HG02943 (cell line): ENCODE measurements at regions not wholly inside any gene's neighbourhood (a gene's known extent, or its start where the extent isn't known, plus 50 kb on each side); places are given as distances from the start of the nearest gene placed in this dataset.

Source experiments
- ATAC-seq: cut with Tn5 transposase; IDR thresholded peaks from one replicate; pipeline ENCODE4 v1.9.1; 2021; ENCODE audit warnings: mild to moderate bottlenecking, low read depth, moderate library complexity; ENCODE audit not compliant: unreplicated experiment

DNA sequence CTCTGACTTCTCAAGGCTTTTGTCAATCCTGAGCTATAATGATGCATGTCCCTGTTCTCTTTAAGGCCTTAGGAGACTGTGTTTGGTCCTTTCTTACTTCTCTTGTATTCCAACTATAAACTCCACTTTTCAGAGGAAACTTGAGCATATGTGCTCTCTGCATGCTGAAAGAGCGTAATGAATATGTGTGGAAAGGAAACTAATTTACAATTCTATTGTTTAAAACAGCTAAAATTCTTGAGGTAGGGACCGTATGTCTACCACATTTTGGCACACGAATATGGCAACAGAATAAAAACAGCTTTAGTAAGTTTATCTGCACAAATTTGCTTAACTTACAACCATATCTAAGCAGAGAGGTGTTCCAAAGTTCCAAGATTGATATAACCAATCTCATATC is 242.0 kb upstream of the DCBLD2 start:
- no peak for ATAC-seq

DNA sequence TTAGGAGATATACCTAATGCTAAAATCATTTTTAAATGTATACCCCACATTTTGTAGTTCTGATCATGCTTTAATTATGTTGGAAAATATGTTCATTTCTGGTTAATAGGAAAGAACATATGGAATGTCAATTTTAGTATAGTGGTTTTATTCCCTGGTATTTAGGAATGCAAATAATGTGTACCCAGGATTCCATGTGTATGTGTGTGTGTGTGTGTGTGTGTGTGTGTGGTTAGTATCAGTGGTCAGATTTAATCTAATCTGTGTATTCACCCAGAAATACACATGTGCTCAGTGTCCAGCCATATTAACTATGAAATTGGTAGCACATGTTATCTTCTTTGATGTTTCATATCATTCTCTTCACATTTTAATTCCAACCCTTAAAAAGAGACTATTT is 233.5 kb upstream of the DCBLD2 start:
- no peak for ATAC-seq

DNA sequence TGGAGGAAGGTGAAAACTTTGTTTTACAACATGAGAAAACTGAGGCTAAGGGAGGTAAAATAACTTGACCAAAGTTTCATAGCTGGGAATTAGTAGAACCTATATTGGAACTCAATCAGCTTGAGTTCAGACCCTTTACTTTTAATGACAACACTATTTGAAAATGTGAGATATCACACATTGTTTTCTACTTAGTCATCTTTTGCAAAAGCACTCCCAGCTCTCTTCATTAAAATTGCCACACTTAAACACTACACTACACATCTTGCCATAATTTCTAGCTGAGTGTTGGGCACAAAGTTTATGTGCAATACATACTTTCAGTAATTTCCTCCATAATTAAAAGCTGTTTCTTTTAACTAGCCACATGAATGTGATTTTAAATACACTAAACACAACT is 230.4 kb upstream of the DCBLD2 start:
- ATAC-seq, result no peak

DNA sequence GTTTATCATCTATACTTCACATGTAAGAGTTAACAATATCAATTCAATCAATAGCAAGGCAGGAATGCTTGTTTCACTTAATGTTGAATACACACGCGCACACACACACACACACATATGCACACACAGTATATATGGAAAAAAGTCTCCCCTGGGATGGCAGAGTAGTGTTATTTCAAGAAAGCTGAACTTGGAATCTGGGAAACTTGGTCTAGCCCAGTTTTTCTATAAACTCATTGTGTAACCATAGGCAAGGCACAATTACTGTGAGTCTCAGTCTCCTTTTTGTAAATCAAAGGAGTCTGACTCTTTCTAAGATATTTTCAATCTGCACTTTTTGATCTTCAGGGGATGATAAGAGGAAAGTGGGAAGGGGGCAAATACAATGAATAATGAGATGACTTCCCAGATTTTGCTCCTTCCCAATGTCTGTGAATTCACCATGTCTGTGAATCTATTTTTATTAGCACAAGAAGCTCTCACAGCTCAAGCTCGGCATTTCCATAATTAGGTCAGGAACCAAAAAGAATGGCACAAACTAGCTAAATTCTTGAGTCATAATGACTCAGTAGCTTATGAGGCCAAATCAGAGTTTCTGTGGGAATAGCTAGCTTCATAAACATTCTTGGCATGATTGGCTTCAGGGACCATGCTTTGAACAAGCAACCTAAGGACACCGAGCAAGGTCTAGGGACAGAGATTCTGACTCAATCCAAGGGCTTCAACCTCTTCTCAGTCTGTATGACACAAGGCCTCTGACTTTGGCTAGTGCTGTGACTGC is 227.4 kb upstream of the DCBLD2 start:
- ATAC-seq, result no peak

DNA sequence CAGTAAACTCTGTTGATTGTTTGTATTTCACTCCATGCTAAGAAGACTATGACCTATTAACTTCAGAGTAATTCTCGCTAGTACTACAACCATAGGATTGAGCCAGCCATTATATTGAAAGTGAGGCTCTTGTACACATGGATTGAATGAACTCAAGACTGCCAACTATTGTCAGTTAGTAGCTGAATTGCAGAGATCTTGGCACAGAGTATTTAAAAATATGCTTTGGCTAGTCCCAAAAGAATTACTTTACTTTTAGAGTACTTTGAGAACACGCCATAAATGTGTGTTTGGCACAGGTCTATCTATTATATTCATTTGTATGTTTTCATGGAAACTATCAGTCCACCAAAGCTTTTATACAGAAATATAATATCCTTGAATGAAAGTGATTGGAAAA is 226.7 kb upstream of the DCBLD2 start:
- ATAC-seq, result no peak

DNA sequence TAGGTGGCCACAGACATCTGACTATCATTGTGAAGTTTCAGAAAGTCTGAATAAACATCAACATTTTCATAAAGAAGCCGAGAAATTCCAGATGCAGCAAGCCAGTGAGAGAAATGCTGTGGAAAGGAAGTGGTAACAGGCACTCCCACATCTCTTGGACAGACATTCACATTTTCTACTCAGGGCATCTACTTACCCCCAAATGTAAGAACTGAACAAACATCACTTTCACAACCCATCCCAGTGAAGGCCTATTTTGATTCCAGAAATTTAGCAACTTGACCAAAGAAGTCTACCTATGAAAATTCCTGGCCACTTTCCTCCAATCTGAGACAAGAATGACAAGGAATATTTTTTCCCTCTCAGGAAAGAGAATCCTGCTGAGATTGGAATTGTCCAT is 224.8 kb upstream of the DCBLD2 start:
- no peak for ATAC-seq

DNA sequence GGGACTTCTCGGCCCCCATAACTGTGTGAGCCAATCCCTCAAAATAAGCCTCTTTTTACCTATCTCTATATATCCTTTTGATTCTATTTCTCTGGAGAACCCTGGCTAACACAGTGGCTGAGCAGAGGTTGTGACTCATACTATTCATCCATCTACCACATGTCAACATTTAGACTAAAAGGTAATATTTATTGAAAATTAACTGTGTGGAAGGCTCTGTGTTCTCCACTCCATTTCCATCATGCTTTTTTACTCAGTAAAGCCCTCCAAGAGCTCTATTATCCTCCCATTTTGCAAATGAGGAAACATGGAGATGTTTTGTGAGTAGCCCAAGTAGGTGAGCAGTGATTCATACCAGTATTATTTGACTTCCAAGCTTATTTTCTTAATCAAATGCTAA is 217.9 kb upstream of the DCBLD2 start:
- ATAC-seq, result no peak

DNA sequence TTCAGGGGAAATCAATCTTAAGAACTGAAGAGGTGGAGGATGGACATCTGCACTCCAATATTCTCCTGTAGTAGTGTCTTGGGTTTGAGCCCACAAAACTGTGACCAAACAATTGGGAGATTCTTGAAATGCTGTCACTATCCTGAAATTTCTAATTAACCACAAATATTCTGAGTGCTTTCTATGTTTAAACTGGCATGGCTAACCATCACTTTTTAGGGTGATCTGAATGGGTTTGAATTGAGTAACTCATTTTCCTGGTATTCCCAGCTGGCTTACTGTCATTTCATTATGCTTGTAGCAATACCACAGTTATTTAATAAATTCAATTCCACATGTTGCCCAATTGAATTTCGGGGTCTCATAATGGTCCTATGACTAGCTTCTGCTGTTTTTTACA is 216.9 kb upstream of the DCBLD2 start:
- no peak for ATAC-seq

DNA sequence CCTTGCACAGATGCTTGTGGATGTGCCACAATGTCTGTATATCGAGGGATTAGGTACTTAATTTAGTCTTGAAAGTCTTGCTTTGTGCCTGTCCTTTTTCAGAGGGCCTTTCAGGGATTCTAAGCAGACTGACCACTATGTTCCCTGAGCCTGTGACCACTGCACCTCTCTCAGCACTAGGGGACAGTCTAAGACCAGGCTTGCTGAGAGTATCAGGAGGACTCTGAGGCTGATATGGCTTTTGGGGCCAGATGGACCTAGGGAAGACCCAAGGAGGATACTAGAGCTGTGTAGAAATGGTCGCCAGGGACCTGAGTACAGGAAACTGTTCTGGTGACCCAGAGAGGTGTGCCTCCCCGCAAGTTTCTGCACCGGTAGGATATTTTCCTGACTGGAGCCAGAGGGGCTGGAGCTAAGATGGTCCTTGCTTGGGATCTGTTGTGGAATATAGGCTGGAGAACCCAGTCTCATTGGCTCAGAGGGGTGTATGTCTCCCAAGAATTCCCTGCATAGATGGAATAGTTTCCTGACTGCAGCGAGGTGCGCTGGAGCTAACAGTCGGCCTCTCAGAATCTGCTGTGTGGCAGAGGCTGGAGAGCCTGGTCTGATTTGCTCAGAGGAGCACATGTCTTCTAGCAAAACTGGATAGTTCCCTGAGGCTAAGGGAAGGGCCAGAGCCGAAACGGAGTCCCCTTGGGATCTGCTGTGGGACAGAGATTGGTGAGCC is 213.2 kb upstream of the DCBLD2 start:
- no peak for ATAC-seq

DNA sequence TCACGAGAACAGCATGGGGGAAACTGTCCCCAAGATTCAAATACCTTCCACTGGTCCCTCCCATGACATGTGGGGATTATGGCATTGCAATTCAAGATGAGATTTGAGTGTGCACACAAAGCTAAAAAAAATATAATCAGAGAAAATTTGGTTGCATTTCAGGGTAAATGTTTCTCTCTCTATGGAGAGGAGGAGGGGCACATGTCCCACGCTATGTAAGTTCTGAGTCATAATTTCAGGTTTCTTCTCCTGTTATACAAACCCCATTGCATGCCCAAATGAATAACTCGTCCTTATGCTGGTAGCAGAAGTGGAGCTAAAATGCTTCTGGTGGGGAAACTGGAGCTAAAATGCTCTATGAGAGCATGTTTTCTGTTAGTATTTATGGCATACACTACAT is 209.7 kb upstream of the DCBLD2 start:
- ATAC-seq, result no peak

DNA sequence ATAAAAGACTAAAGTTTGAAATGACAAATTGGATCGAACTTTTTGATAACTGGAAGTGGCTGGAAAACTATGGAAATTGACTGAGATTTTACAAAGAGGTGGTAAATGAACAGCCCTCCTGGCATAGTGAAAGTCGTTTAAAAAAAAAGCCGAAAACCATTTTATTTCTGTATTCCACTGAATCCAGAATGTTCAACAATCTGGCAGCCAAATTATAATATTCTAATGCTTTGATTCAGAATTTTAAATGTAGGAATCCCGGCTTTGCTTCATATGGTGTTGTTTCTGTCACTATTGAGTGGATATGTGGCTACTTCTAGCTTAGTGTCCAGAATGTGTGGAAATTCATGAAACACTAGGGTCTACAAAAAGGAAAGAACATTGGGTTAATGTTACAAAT is 208.9 kb upstream of the DCBLD2 start:
- ATAC-seq, result no peak

DNA sequence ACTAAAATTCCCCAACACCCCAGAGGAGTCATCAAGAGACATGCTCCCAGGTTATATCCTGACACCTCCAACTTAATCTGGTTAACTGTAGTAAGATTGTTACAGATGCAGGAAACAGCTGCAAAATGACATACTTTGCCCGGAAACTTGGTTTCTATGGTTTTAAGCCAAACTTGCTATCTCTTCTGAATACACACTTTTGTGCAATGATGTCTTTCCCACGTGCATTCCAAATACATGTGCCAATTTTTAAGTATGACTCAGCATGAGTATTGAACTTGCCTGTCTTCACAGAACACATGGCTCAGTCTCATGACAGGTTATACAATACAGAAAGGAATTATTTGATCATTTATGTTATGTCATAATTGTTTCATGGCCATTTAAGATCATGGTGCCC is 207.0 kb upstream of the DCBLD2 start:
- ATAC-seq, result no peak

DNA sequence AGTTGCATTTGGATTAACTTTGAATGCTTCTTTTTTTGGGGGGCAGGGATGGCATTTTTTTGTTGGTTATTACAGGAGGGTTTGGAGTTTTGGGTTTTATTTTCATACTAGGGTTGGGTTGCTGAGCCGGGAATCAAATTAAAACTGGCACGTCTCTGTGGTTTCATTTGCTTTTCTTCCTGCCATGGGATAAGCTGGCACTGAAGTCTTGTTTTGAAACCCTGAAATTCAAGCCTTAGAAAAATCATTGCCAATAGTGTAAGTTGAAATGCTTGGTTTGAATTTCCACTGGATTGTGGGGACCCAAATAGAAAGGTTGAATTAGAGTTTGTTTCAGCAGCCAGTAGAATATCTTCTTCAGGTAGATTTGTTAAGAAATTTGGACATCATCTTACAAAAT is 193.1 kb upstream of the DCBLD2 start:
- no peak for ATAC-seq

DNA sequence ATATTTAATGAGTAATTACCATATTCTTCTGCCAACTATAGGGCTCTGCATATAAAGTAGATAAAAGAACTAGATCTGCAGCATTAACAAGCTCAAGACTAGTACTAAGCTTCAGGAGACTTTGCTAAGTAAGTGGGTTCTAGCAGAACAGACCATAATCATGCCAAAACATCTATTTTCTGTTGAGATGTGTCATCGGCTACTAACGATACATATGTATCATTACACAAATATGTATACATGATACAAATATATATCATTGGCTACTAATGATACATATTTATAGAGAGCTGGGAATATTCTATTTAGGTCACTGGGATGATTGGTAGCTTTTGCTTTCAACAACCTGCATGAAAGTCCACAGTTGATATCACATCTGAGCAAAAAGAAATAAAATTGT is 185.8 kb upstream of the DCBLD2 start:
- no peak for ATAC-seq

DNA sequence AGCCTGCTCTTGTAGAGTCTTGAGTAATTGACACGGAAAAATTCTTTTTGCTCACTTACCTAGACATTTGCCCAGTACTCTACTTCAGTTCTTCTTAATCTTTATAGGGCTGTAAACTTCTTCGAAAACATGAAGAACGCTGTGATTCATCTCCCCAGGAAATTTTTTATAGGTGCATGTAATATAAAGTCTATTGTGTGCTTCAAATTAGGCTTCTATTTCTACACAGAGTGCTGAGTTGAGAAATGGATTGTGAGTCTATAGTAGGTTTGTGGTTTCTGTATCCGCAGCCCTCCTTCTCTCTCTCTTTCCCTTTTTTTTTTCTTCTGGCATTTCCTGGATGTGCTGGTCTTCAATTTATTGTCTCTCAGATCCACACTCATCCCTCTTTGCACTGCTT is 183.3 kb upstream of the DCBLD2 start:
- no peak for ATAC-seq

DNA sequence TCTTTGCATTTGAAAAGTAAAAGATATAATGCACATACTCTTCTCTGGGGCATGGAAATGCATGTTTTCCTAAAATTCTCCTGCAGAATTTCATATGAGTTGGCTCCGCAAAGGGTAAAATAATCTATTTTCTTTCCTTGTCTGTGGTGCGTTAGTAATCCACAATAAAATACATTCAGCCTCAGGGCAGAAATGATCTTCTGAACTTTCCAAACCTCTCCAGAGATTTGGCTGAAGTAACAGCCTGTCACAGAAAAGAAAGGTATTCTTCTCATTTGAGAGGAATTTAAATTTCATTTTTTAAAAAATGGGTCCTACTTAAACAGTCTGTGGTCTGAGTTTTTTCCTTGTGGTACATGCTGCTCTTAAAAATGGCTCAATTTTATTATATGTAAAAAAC is 182.7 kb upstream of the DCBLD2 start:
- ATAC-seq, result no peak

DNA sequence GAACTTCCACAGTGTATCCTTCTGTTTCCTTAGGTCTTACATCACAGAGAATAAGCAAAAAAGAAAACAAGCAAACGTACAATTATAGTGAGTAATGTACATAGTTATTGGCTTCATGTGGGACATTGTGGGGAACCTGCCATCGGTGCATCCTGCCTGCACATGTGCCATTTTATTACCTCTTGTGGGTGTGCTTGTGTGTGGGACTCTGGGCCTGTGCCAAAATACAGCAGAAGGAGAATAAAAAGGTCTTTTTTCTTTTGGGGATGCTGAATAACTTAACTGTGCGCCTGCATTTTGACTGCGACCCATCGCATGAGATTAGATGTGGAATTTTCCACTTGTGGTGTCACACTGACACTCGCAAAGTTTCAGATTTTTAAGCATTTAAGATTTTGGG is 169.6 kb upstream of the DCBLD2 start:
- ATAC-seq, result no peak

DNA sequence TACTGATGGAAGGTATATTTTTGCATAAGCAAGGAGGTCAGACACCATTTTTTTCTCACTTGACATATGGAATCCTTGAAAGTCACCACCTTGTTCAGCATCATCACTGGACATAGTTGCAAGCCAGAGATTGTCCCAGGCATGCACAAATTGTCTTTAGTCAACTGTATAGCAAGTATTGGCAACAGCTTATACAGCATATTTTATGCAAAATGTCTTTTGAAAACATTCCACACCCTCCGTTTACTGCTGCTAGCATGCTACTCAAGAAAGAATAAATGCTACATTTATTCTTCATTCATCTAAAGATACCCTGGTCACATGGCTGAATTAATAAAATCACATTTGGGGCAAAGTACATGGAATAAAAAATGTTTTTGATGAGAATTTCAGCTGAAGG is 168.5 kb upstream of the DCBLD2 start:
- ATAC-seq, result no peak

DNA sequence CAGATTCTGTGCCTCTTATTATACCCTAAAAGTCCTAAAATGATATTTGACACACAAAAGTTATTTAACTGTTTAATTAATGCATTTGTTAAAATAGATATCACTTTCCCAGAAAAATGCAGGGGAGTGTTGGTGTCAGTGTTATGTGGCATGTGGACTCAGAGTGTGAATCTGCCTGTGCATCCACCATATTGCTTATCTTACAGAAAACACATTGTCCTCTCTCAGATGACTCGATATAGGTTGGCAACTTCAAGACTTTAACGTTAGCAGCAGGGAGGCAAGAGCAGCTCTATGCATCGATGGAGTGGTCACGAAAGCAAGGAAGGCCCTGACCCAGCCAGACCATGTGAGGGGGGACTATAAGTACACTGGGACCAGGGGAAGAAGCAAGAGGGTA is 165.4 kb upstream of the DCBLD2 start:
- no peak for ATAC-seq

DNA sequence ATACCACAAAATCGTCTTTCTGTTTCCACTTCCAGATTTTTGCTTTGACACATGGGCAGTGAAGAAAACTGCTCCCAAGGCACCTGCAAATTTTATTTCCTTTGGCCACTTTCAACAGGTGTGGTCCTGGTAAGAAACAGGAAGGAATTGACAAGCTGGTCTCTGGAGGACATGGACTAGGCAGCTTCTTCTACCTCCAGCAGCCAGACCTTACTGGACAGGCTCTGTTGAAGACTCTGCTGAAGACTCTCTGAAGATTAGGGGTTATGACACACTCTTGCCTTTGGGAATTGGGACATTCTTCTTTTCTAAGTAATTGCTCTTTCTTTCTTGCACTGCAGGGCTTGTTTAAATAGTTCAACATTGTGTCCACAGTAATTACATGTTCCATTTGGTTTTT is 147.7 kb upstream of the DCBLD2 start:
- no peak for ATAC-seq

DNA sequence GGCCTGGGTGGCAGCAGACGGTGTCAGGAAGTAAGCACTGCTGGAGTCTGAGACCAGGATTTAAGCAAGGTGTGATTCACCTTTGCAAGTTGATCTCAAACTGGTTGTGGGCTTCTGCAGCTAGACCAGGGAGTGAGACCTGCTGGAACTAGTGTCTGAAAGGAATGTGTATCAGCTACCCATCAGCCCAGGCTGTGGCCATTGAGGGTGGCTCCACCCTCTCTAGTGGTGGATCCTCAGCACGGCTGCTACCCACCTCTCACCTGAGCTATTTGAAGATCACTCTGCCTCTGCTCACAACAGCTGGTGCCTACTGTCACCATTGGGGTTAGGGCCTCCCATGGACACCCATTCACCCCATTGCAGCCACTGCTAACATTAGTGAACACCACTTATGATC is 140.3 kb upstream of the DCBLD2 start:
- no peak for ATAC-seq

DNA sequence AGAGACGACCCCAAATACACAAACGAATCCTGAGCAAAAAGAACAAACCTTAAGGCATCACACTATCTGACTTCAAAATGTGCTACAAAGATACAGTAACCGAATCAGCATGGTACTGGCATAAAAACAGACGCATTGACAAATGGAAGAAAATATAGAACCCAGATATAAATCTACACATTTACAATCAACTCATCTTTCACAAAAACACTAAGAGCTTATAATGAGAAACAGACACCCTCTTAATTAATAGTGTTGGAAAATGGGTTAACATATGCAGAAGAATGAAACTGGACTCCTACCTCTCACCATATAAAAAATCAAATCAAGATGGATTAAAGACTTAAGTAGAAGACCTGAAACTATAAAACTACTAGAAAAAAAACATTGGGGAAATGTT is 130.3 kb upstream of the DCBLD2 start:
- ATAC-seq, result no peak
